ENCODE measurements at regions not wholly inside any gene's neighbourhood (a gene's known extent, or its start where the extent isn't known, plus 50 kb on each side); places are given as distances from the start of the nearest gene placed in this dataset.

DNA sequence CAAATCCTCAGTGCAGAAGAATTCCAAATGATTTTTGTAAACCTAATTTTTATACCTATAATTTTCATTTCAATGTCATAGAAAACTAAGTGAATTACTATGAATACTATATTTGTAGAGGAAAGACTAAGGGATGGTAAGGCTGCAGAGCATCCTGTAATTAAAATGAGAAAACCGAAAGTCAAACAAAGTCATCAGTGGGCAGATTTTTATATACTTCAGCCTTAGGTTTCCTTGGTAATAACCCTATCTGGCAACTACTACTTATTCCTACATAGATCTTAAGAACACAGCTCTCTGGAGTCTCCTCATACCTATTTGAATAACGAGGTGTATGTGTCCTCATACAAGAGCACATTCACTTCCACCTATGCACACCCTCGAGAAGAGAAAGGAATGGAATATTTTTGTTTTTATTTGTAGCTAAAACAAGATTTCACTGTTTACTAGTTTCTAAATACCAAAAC lies 117.9 kb upstream of the SGK1 start:
- no peak for TF ChIP-seq CTCF (IDR thresholded peaks at IDR 0.05; ENCODE audit: insufficient read depth, low read length, poor library complexity, severe bottlenecking)
- no peak for DNase-seq (ENCODE audit: low read depth)
- Histone ChIP-seq H3K27me3 (ENCODE audit: control insufficient read depth, insufficient read depth, low read length) (no peaks in the 10 kb centered on the region), H3K4me3 (ENCODE audit: low read depth, low read length) (no peak overlapping the region), H3K36me3 (ENCODE audit: control insufficient read depth, insufficient read depth, low read length) (no peaks in the 10 kb centered on the region)

DNA sequence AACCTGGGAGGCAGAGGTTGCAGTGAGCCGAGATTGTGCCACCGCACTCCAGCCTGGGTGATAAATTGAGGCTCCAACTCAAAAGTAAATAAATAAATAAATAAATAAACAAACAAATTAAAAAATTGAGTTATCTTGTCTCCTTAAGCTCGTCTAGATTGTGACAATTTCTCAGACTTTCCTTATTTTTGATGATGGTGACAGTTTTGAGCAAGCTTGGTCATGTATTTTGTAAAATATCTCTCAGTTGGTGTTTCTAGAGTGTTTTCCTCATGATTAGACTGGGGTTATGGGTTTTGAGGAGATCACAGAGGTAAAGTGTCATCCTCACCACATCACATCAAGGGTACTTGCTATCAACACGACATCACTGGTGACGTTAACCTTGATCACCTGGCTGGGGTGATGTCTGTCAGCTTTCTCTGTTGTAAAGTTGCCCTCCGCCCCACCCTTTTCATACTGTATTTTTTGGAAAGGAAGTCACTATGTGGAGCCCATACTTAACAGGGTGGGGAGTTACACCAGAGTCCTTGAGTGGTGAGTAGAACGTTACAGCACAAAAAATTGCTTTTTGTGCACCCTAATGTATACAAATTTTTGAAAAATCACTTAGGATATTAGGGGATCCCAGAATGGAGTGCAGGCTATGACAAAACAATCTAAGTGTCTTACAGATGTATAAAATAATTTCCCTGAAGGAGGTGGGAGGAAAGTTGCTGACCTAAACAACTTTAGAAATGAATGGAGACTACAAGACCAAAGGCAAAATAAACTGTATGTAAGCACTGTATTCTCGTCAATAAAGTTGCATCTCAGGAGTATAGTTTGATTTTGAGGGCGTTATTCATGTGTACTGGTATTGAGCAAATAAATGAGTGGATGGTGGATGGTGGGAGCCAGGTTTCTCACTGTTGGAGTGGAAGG lies 116.4 kb upstream of the SGK1 start:
- no peak for DNase-seq (ENCODE audit: low read depth)
- no peaks in the 10 kb centered on the region for H3K36me3 ChIP-seq (ENCODE audit: control insufficient read depth, insufficient read depth, low read length)

DNA sequence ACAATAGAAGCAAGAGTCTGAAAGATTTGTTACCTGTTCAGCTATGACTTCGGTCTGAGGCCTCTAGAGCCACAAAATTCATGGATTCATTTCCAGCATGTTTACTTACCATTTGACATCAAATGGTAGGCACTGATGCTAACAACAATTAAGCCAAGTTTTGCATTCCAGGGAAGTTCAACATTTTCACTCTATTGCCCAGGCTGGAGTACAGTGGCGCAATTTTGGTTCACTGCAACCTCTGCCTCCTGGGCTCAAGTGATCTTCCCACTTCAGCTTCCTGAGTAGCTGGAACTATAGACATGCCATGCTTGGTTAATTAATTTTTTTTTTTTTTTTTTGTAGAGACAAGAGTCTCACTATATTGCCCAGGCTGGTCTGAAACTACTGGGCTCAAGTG lies 114.1 kb upstream of the SGK1 start:
- Histone ChIP-seq H3K4me3 (ENCODE audit: low read depth, low read length) (no peak overlapping the region), H3K27me3 (ENCODE audit: control insufficient read depth, insufficient read depth, low read length) (no peaks in the 10 kb centered on the region), H3K36me3 (ENCODE audit: control insufficient read depth, insufficient read depth, low read length) (no peaks in the 10 kb centered on the region)
- TF ChIP-seq CTCF (IDR thresholded peaks at IDR 0.05; ENCODE audit: insufficient read depth, low read length, poor library complexity, severe bottlenecking) = no peak
- no peak for DNase-seq (ENCODE audit: low read depth)

More for the DNA sequence above, 116.4 kb upstream of the SGK1 start:
- no peak for TF ChIP-seq CTCF (IDR thresholded peaks at IDR 0.05; ENCODE audit: insufficient read depth, low read length, poor library complexity, severe bottlenecking)
- Histone ChIP-seq H3K4me3 (ENCODE audit: low read depth, low read length) (no peak overlapping the region), H3K27me3 (ENCODE audit: control insufficient read depth, insufficient read depth, low read length) (no peaks in the 10 kb centered on the region)

DNA sequence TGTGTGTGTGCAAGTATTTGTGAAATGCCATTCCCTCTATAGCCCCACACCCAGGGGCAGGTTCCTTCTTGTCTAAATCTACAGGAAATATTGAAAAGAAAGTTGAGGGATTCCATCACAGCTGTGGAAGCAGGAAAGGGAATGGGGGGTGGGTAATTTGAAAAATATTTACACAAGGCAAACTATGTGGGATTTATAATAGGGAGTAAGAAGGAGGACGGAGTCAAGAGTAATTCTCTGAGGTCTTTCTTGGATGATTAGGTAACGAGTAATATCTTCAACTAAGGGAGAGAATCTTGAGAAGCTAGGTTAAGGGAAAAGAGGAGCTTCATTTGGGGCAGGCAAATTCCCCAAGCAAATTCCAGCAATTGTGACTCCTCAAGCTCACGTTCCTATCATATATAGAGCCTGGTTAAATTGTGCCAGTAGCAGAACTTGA lies 113.5 kb upstream of the SGK1 start:
- H3K36me3 ChIP-seq (ENCODE audit: control insufficient read depth, insufficient read depth, low read length) = no peaks in the 10 kb centered on the region
- TF ChIP-seq CTCF (IDR thresholded peaks at IDR 0.05; ENCODE audit: insufficient read depth, low read length, poor library complexity, severe bottlenecking) = no peak
- no peaks in the 10 kb centered on the region for H3K27me3 ChIP-seq (ENCODE audit: control insufficient read depth, insufficient read depth, low read length)
- no peak for DNase-seq (ENCODE audit: low read depth)
- H3K4me3 ChIP-seq (ENCODE audit: low read depth, low read length) = no peak overlapping the region

- no peak for DNase-seq (ENCODE audit: low read depth)
- TF ChIP-seq CTCF (IDR thresholded peaks at IDR 0.05; ENCODE audit: insufficient read depth, low read length, poor library complexity, severe bottlenecking) = no peak
- Histone ChIP-seq H3K36me3 (ENCODE audit: control insufficient read depth, insufficient read depth, low read length) (no peaks in the 10 kb centered on the region), H3K27me3 (ENCODE audit: control insufficient read depth, insufficient read depth, low read length) (no peaks in the 10 kb centered on the region), H3K4me3 (ENCODE audit: low read depth, low read length) (no peak overlapping the region)
Measured at GRCh38 chr6:134429861-134430380, 112.0 kb upstream of the SGK1 start.
